ENCODE measurements at regions not wholly inside any gene's neighbourhood (a gene's known extent, or its start where the extent isn't known, plus 50 kb on each side); places are given as distances from the start of the nearest gene placed in this dataset.

DNA sequence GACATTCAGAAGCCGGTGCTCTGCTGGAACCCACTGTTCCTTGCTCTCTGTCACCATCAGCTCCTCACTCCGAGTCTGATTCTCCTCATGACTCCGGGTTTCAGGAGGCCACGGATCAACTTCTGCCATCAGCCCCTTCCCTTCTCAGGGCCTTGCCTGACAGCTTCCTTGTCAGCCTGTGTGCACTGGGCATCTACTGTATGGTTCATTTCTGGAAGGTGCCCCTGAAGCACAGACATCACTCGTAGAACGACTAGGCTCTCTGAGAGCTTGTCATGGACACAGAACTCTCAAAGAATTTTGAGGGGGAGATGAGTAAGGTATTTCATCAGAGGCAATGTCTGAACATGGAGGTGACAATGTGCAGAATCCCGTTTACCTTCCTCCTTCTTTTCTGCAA, 396.1 kb downstream of the TNS3 start:
- ChIA-PET POLR2A (no interaction called here), CTCF (no interaction called here), RAD21 (ENCODE audit: low non-redundant PET in 1 of 2, low total read pairs in 2 of 2, uncharacterized antibody in 2 of 2, unreplicated experiment in 2 of 2) (no interaction called here)
- H2AFZ ChIP-seq (ENCODE audit: low read depth, low read length, poor library complexity, severe bottlenecking): no peak overlapping the region
- H3K4me3 ChIP-seq (replicated peaks in 1 of 2; ENCODE audit: low read depth in 1 of 2, low read length in 2 of 2): no peak overlapping the region
- no peaks in the 10 kb centered on the region for H4K20me1 ChIP-seq (ENCODE audit: insufficient read depth)
- no TSS peak for BruUV-seq (replicated peaks)
- H3K9me2 ChIP-seq (ENCODE audit: insufficient read depth): no peaks in the 10 kb centered on the region
- H3K4me1 ChIP-seq (ENCODE audit: control insufficient read depth in 1 of 2, insufficient read depth in 2 of 2, low read length in 2 of 2): no peaks in the 10 kb centered on the region
- H3K9me3 ChIP-seq (ENCODE audit: control insufficient read depth in 1 of 2, insufficient read depth in 1 of 2, low read depth in 1 of 2, low read length in 2 of 2): no peaks in the 10 kb centered on the region
- H3K36me3 ChIP-seq (ENCODE audit: control insufficient read depth in 1 of 2, insufficient read depth in 2 of 2, low read length in 2 of 2): no peaks in the 10 kb centered on the region
- H3K4me2 ChIP-seq (ENCODE audit: low read length): no peak overlapping the region
- H3K27me3 ChIP-seq (ENCODE audit: insufficient read depth, low read length): peaks cover 7% of the 10 kb centered on the region; the same call in 1 of the 2 replicates
- no peak overlapping the region for H3K27ac ChIP-seq (ENCODE audit: low read depth, low read length)
- DNase-seq (ENCODE audit: low read depth, low spot score): no peak
- no peak for ATAC-seq
- TF ChIP-seq, protein P1, sequence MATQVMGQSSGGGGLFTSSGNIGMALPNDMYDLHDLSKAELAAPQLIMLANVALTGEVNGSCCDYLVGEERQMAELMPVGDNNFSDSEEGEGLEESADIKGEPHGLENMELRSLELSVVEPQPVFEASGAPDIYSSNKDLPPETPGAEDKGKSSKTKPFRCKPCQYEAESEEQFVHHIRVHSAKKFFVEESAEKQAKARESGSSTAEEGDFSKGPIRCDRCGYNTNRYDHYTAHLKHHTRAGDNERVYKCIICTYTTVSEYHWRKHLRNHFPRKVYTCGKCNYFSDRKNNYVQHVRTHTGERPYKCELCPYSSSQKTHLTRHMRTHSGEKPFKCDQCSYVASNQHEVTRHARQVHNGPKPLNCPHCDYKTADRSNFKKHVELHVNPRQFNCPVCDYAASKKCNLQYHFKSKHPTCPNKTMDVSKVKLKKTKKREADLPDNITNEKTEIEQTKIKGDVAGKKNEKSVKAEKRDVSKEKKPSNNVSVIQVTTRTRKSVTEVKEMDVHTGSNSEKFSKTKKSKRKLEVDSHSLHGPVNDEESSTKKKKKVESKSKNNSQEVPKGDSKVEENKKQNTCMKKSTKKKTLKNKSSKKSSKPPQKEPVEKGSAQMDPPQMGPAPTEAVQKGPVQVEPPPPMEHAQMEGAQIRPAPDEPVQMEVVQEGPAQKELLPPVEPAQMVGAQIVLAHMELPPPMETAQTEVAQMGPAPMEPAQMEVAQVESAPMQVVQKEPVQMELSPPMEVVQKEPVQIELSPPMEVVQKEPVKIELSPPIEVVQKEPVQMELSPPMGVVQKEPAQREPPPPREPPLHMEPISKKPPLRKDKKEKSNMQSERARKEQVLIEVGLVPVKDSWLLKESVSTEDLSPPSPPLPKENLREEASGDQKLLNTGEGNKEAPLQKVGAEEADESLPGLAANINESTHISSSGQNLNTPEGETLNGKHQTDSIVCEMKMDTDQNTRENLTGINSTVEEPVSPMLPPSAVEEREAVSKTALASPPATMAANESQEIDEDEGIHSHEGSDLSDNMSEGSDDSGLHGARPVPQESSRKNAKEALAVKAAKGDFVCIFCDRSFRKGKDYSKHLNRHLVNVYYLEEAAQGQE (IDR thresholded peaks at IDR 0.05; ENCODE audit: low read depth): no peak
- TF ChIP-seq RAD21 (IDR thresholded peaks at IDR 0.05; ENCODE audit: low read depth): no peak
- intact Hi-C loops (cut with micrococcal nuclease): loop anchor here (10.0 kb wide), 1 partner anchor 1031 kb away; no protein-coding TSS in a partner anchor
- no peaks in the 10 kb centered on the region for H3K79me2 ChIP-seq (ENCODE audit: insufficient read depth, low read length)
- no peak overlapping the region for H3K9ac ChIP-seq (ENCODE audit: low read length)

DNA sequence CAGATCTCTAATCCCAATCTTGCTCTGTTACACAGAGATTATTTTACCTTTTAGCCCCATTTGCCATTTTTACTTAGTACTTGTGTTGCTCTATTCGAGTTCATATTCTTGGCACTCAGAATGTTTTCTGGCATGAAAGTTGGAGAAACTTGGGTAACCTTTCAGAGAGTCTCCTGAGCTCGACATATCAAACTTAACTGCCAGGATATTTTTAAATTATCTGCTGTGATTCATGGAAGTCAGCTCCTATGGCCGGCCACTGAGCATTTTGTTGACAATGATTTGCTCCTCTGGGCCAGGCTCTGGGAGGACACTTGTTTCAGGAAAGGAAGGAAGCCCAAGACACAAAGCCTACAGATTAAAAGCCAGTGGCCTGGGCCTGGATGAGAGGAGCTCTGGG, 396.7 kb downstream of the TNS3 start:
- Histone ChIP-seq H3K9me2 (ENCODE audit: insufficient read depth) (no peaks in the 10 kb centered on the region), H3K4me2 (ENCODE audit: low read length) (no peak overlapping the region), H3K9ac (ENCODE audit: low read length) (no peak overlapping the region), H3K27ac (ENCODE audit: low read depth, low read length) (no peak overlapping the region), H3K4me1 (ENCODE audit: control insufficient read depth in 1 of 2, insufficient read depth in 2 of 2, low read length in 2 of 2) (no peaks in the 10 kb centered on the region), H3K36me3 (ENCODE audit: control insufficient read depth in 1 of 2, insufficient read depth in 2 of 2, low read length in 2 of 2) (no peaks in the 10 kb centered on the region), H2AFZ (ENCODE audit: low read depth, low read length, poor library complexity, severe bottlenecking) (no peak overlapping the region), H3K27me3 (ENCODE audit: insufficient read depth, low read length) (peaks cover 11% of the 10 kb centered on the region; the same call in 1 of the 2 replicates), H4K20me1 (ENCODE audit: insufficient read depth) (no peaks in the 10 kb centered on the region), H3K79me2 (ENCODE audit: insufficient read depth, low read length) (no peaks in the 10 kb centered on the region), H3K4me3 (replicated peaks in 1 of 2; ENCODE audit: low read depth in 1 of 2, low read length in 2 of 2) (no peak overlapping the region), H3K9me3 (ENCODE audit: control insufficient read depth in 1 of 2, insufficient read depth in 1 of 2, low read depth in 1 of 2, low read length in 2 of 2) (no peaks in the 10 kb centered on the region)
- ChIA-PET POLR2A (no interaction called here), CTCF (no interaction called here), RAD21 (ENCODE audit: low non-redundant PET in 1 of 2, low total read pairs in 2 of 2, uncharacterized antibody in 2 of 2, unreplicated experiment in 2 of 2) (no interaction called here)
- TF ChIP-seq, protein P2, sequence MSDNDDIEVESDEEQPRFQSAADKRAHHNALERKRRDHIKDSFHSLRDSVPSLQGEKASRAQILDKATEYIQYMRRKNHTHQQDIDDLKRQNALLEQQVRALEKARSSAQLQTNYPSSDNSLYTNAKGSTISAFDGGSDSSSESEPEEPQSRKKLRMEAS (IDR thresholded peaks at IDR 0.05): no peak
- intact Hi-C loops (cut with micrococcal nuclease): loop anchor here (10.0 kb wide), 1 partner anchor 1030 kb away; no protein-coding TSS in a partner anchor
- BruUV-seq (replicated peaks): no TSS peak
- DNase-seq (ENCODE audit: low read depth, low spot score) (no peak), ATAC-seq (no peak)
